ENCODE measurements at regions not wholly inside any gene's neighbourhood (a gene's known extent, or its start where the extent isn't known, plus 50 kb on each side); places are given as distances from the start of the nearest gene placed in this dataset.
"Not testable (repeated sequence)": the region's sequence is repeated elsewhere in the genome, so short reads cannot be mapped to it uniquely, and the experiment has no call there.

DNA sequence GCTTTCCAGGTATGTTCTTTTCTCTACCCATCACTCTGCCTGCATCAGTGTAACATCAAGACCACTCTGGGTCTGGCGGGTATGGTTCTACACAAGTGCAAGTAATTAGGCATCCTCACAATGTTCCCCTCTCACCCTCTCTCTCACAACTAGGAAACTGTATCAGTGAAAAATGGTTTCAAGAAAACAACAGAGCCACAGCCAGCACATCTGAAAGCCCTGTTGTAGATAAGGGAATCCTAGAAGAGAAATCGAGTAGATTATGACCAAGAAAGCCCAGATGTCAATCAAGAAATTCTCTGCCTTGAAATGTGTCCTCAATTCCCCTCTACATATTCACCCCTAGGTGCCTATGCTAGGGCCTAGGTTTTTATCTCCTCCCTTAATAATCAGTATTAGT lies 281.3 kb upstream of the ANKRD50 start:
- H3K4me1 Mint-ChIP-seq (ENCODE audit: low read depth) = no peaks in the 10 kb centered on the region
- H3K36me3 Mint-ChIP-seq (ENCODE audit: low read depth) = no peaks in the 10 kb centered on the region
- no peaks in the 10 kb centered on the region for H3K9me3 Mint-ChIP-seq (ENCODE audit: low read depth)
- TF ChIP-seq, protein P1, sequence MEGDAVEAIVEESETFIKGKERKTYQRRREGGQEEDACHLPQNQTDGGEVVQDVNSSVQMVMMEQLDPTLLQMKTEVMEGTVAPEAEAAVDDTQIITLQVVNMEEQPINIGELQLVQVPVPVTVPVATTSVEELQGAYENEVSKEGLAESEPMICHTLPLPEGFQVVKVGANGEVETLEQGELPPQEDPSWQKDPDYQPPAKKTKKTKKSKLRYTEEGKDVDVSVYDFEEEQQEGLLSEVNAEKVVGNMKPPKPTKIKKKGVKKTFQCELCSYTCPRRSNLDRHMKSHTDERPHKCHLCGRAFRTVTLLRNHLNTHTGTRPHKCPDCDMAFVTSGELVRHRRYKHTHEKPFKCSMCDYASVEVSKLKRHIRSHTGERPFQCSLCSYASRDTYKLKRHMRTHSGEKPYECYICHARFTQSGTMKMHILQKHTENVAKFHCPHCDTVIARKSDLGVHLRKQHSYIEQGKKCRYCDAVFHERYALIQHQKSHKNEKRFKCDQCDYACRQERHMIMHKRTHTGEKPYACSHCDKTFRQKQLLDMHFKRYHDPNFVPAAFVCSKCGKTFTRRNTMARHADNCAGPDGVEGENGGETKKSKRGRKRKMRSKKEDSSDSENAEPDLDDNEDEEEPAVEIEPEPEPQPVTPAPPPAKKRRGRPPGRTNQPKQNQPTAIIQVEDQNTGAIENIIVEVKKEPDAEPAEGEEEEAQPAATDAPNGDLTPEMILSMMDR (IDR thresholded peaks at IDR 0.05) = no peak
- H3K4me3 Mint-ChIP-seq (ENCODE audit: unreplicated experiment) = no peak overlapping the region
- DNase-seq (ENCODE audit: low spot score) = no peak
- H3K27me3 Mint-ChIP-seq (ENCODE audit: low read depth) = no peaks in the 10 kb centered on the region
- H3K27ac Mint-ChIP-seq (ENCODE audit: unreplicated experiment) = no peak overlapping the region

DNA sequence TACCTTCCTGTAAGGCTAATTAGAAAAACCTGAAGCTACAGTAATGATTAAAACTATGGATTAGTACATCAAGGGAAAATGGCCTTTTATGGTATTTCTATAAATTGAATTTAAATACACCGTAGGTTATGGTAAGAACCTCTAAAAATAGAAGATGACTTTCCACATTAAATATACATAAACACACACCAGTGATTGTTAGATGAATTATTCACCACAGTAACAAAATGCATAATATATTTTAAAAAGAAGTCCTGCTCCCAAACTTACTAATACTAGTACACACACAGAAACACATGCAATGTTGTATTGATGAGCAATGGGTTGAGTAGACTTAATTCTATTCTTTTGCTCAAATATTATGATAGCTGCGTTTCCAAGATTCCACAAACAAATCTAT lies 277.9 kb upstream of the ANKRD50 start:
- no peaks in the 10 kb centered on the region for H3K9me3 Mint-ChIP-seq (ENCODE audit: low read depth)
- H3K4me3 Mint-ChIP-seq (ENCODE audit: unreplicated experiment) = no peak overlapping the region
- TF ChIP-seq, protein P1 (IDR thresholded peaks at IDR 0.05) = no peak
- no peak for DNase-seq (ENCODE audit: low spot score)
- no peaks in the 10 kb centered on the region for H3K4me1 Mint-ChIP-seq (ENCODE audit: low read depth)
- H3K27me3 Mint-ChIP-seq (ENCODE audit: low read depth) = no peaks in the 10 kb centered on the region
- no peak overlapping the region for H3K27ac Mint-ChIP-seq (ENCODE audit: unreplicated experiment)
- no peaks in the 10 kb centered on the region for H3K36me3 Mint-ChIP-seq (ENCODE audit: low read depth)

DNA sequence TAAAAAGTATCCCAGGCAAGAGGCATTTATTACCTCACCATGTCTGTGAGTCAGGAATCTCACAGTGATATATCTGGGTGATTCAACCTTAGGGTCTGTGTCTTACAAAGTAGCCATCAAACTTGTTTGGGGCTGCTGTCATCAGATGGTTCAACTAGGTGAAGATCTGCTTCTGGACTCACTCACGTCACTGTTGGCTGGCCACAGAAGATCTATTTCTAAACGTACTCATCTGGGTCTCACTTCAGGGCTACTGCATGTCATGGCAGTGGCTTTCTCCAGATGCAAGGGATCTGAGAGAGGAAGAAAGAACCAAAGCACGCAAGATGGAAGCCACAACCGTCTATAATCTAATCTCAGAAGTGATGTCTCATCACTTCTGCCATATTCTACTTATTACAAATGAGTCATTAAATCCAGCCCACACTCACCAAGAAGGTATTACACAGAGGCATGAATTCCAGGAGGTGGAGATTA lies 267.8 kb upstream of the ANKRD50 start:
- no peak for DNase-seq (ENCODE audit: low spot score)
- H3K27me3 Mint-ChIP-seq (ENCODE audit: low read depth) = no peaks in the 10 kb centered on the region
- H3K4me3 Mint-ChIP-seq (ENCODE audit: unreplicated experiment) = no peak overlapping the region
- no peak overlapping the region for H3K27ac Mint-ChIP-seq (ENCODE audit: unreplicated experiment)
- no peaks in the 10 kb centered on the region for H3K9me3 Mint-ChIP-seq (ENCODE audit: low read depth)
- no peaks in the 10 kb centered on the region for H3K36me3 Mint-ChIP-seq (ENCODE audit: low read depth)
- H3K4me1 Mint-ChIP-seq (ENCODE audit: low read depth) = peaks cover 4% of the 10 kb centered on the region
- TF ChIP-seq, protein P1 (IDR thresholded peaks at IDR 0.05) = no peak

DNA sequence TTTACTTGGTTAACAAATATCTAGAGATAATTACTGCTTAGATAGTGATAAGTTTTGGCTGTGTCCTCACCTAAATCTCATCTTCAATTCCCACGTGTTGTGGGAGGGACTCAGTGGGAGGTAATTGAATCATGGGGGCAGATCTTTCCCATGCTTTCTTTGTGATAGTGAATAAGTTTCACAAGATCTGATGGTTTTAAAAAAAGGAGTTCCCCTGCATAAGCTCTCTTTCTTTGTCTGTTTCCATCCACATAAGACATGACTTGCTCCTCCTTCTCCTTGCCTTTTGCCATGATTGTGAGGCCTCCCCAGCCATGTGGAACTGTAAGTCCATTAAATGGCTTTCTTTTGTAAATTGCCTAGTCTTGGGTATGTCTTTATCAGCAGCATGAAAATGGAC lies 266.0 kb upstream of the ANKRD50 start:
- DNase-seq (ENCODE audit: low spot score); H3K27ac Mint-ChIP-seq (ENCODE audit: unreplicated experiment); H3K27me3 Mint-ChIP-seq (ENCODE audit: low read depth); H3K36me3 Mint-ChIP-seq (ENCODE audit: low read depth); H3K9me3 Mint-ChIP-seq (ENCODE audit: low read depth); H3K4me1 Mint-ChIP-seq (ENCODE audit: low read depth); H3K4me3 Mint-ChIP-seq (ENCODE audit: unreplicated experiment): not testable (repeated sequence)

DNA sequence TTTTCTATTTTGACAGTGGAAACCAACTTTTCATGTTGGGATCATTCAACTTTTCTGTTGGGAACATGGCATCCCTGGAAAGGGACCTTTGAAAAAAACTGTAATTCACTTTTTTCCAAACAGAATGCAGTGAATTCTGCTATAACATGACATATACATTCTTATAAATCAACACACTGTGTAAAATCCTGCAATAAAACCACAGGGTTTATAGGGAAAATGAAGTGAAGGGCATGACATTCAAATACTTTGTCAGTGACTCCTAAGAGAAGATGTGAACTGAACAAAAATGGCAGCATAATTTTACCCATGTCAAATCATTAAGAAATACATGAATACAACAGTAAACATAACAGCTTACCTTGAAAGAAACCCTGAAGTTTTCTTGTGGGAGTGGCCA lies 264.5 kb upstream of the ANKRD50 start:
- H3K4me1 Mint-ChIP-seq (ENCODE audit: low read depth) = peaks cover 15% of the 10 kb centered on the region
- H3K4me3 Mint-ChIP-seq (ENCODE audit: unreplicated experiment) = no peak overlapping the region
- H3K9me3 Mint-ChIP-seq (ENCODE audit: low read depth) = no peaks in the 10 kb centered on the region
- no peaks in the 10 kb centered on the region for H3K36me3 Mint-ChIP-seq (ENCODE audit: low read depth)
- TF ChIP-seq, protein P1 (IDR thresholded peaks at IDR 0.05) = no peak
- no peak overlapping the region for H3K27ac Mint-ChIP-seq (ENCODE audit: unreplicated experiment)
- no peaks in the 10 kb centered on the region for H3K27me3 Mint-ChIP-seq (ENCODE audit: low read depth)
- no peak for DNase-seq (ENCODE audit: low spot score)

DNA sequence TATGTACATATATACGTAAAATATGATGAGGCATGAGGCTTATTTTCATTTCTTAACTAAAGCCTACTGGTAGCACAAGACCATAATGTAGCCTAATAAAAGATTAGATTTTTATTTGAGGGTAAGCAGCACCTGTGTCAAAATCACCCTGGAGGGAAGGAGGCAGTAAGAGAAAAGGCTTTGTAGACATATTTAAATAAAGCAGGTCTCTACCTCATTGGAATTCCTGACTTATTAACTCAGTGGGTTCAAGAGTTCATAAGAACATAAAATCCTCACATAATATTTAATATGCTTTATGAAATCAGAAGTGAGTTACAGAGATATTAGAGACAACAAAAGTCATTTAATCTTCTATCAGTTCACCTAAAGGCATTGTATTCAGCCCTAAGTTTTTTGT lies 261.6 kb upstream of the ANKRD50 start:
- no peak for DNase-seq (ENCODE audit: low spot score)
- TF ChIP-seq, protein P1 (IDR thresholded peaks at IDR 0.05) = no peak
- Mint-ChIP-seq H3K36me3 (ENCODE audit: low read depth) (no peaks in the 10 kb centered on the region), H3K9me3 (ENCODE audit: low read depth) (peaks cover 5% of the 10 kb centered on the region), H3K4me3 (ENCODE audit: unreplicated experiment) (no peak overlapping the region), H3K27me3 (ENCODE audit: low read depth) (no peaks in the 10 kb centered on the region), H3K4me1 (ENCODE audit: low read depth) (peaks cover 15% of the 10 kb centered on the region), H3K27ac (ENCODE audit: unreplicated experiment) (no peak overlapping the region)
